ENCODE measurements at regions not wholly inside any gene's neighbourhood (a gene's known extent, or its start where the extent isn't known, plus 50 kb on each side); places are given as distances from the start of the nearest gene placed in this dataset.

- in situ Hi-C loops (cut with HindIII; ENCODE audit: low pct_unique_long_range_greater_than_20kb, low sequenced_read_pairs): no loop called here
- peak in 1 of 2 experiments; percentile 18 for DNase-seq (ENCODE audit: low read depth in 1 of 2, low spot score in 1 of 2)
- no peak for TF ChIP-seq JUND (IDR thresholded peaks at IDR 0.05; ENCODE audit: low read depth)
Measured at GRCh38 chr15:37490707-37491106, 390.4 kb upstream of the MEIS2 start.

GRCh38 chr15:37516621-37517020 is 416.3 kb upstream of the MEIS2 start:
- in situ Hi-C loops (cut with HindIII; ENCODE audit: low pct_unique_long_range_greater_than_20kb, low sequenced_read_pairs): no loop called here
- TF ChIP-seq JUND (IDR thresholded peaks at IDR 0.05; ENCODE audit: low read depth): no peak
- DNase-seq (ENCODE audit: low read depth in 1 of 2, low spot score in 1 of 2): no peak

- TF ChIP-seq JUND (IDR thresholded peaks at IDR 0.05; ENCODE audit: low read depth): no peak
- no peak for DNase-seq (ENCODE audit: low read depth in 1 of 2, low spot score in 1 of 2)
- in situ Hi-C loops (cut with HindIII; ENCODE audit: low pct_unique_long_range_greater_than_20kb, low sequenced_read_pairs): no loop called here
Measured at GRCh38 chr15:37517191-37517895, 417.0 kb upstream of the MEIS2 start.

- TF ChIP-seq JUND (IDR thresholded peaks at IDR 0.05; ENCODE audit: low read depth): no peak
- in situ Hi-C loops (cut with HindIII; ENCODE audit: low pct_unique_long_range_greater_than_20kb, low sequenced_read_pairs): no loop called here
- DNase-seq (ENCODE audit: low read depth in 1 of 2, low spot score in 1 of 2): no peak
Measured at GRCh38 chr15:37518436-37518835, 416.0 kb upstream of the TMCO5A start.

- in situ Hi-C loops (cut with HindIII; ENCODE audit: low pct_unique_long_range_greater_than_20kb, low sequenced_read_pairs): no loop called here
- peak in 1 of 2 experiments; percentile 4 for DNase-seq (ENCODE audit: low read depth in 1 of 2, low spot score in 1 of 2)
- no peak for TF ChIP-seq JUND (IDR thresholded peaks at IDR 0.05; ENCODE audit: low read depth)
Measured at GRCh38 chr15:37520026-37520425, 414.4 kb upstream of the TMCO5A start.

- DNase-seq (ENCODE audit: low read depth in 1 of 2, low spot score in 1 of 2): no peak
- no peak for TF ChIP-seq JUND (IDR thresholded peaks at IDR 0.05; ENCODE audit: low read depth)
- in situ Hi-C loops (cut with HindIII; ENCODE audit: low pct_unique_long_range_greater_than_20kb, low sequenced_read_pairs): no loop called here
Measured at GRCh38 chr15:37520882-37521281, 413.6 kb upstream of the TMCO5A start.

GRCh38 chr15:37524601-37525000 is 409.8 kb upstream of the TMCO5A start:
- no peak for TF ChIP-seq JUND (IDR thresholded peaks at IDR 0.05; ENCODE audit: low read depth)
- in situ Hi-C loops (cut with HindIII; ENCODE audit: low pct_unique_long_range_greater_than_20kb, low sequenced_read_pairs): no loop called here
- no peak for DNase-seq (ENCODE audit: low read depth in 1 of 2, low spot score in 1 of 2)

- no peak for DNase-seq (ENCODE audit: low read depth in 1 of 2, low spot score in 1 of 2)
- TF ChIP-seq JUND (IDR thresholded peaks at IDR 0.05; ENCODE audit: low read depth): no peak
- in situ Hi-C loops (cut with HindIII; ENCODE audit: low pct_unique_long_range_greater_than_20kb, low sequenced_read_pairs): no loop called here
Measured at GRCh38 chr15:37528432-37528831, 406.0 kb upstream of the TMCO5A start.

GRCh38 chr15:37536967-37537605 is 397.4 kb upstream of the TMCO5A start:
- in situ Hi-C loops (cut with HindIII; ENCODE audit: low pct_unique_long_range_greater_than_20kb, low sequenced_read_pairs): no loop called here
- no peak for DNase-seq (ENCODE audit: low read depth in 1 of 2, low spot score in 1 of 2)
- no peak for TF ChIP-seq JUND (IDR thresholded peaks at IDR 0.05; ENCODE audit: low read depth)

- no peak for DNase-seq (ENCODE audit: low read depth in 1 of 2, low spot score in 1 of 2)
- TF ChIP-seq JUND (IDR thresholded peaks at IDR 0.05; ENCODE audit: low read depth): no peak
- in situ Hi-C loops (cut with HindIII; ENCODE audit: low pct_unique_long_range_greater_than_20kb, low sequenced_read_pairs): no loop called here
Measured at GRCh38 chr15:37537802-37538201, 396.6 kb upstream of the TMCO5A start.

GRCh38 chr15:37548116-37548515 is 386.3 kb upstream of the TMCO5A start:
- no peak for TF ChIP-seq JUND (IDR thresholded peaks at IDR 0.05; ENCODE audit: low read depth)
- in situ Hi-C loops (cut with HindIII; ENCODE audit: low pct_unique_long_range_greater_than_20kb, low sequenced_read_pairs): no loop called here
- DNase-seq (ENCODE audit: low read depth in 1 of 2, low spot score in 1 of 2): no peak

- no peak for DNase-seq (ENCODE audit: low read depth in 1 of 2, low spot score in 1 of 2)
- in situ Hi-C loops (cut with HindIII; ENCODE audit: low pct_unique_long_range_greater_than_20kb, low sequenced_read_pairs): no loop called here
- TF ChIP-seq JUND (IDR thresholded peaks at IDR 0.05; ENCODE audit: low read depth): no peak
Measured at GRCh38 chr15:37550360-37551024, 383.9 kb upstream of the TMCO5A start.

GRCh38 chr15:37572401-37572800 is 362.0 kb upstream of the TMCO5A start:
- DNase-seq (ENCODE audit: low read depth in 1 of 2, low spot score in 1 of 2): no peak
- in situ Hi-C loops (cut with HindIII; ENCODE audit: low pct_unique_long_range_greater_than_20kb, low sequenced_read_pairs): no loop called here
- TF ChIP-seq JUND (IDR thresholded peaks at IDR 0.05; ENCODE audit: low read depth): no peak

Data from T47D (cell line).